SK-N-SH (cell line): ENCODE measurements at regions not wholly inside any gene's neighbourhood (a gene's known extent, or its start where the extent isn't known, plus 50 kb on each side); places are given as distances from the start of the nearest gene placed in this dataset.

ENCODE experiments used
- CTCF ChIA-PET: fragments of 300-600, 350-600 bp; formaldehyde crosslinking; extraction: SDS; loops from one replicate; lab custom pipeline; 2021; lab: Yijun Ruan, JAX
- POLR2A ChIA-PET: fragments of 350-600 bp; sonication (Branson Sonifier 250); formaldehyde crosslinking; extraction: SDS; loops from one replicate; lab custom pipeline; 2020; ENCODE audit warnings: antibody characterized with exemption, inconsistent platforms; lab: Yijun Ruan, JAX
- DNase-seq: peaks from one replicate; pipeline ENCODE4 v3.0.0; 2012
- H2AFZ ChIP-seq: fragments of 200-600 bp; sonication (generic); 2 replicates; pipeline ENCODE4 v1.8.1; 2016; ENCODE audit warnings: antibody characterized with exemption, mild to moderate bottlenecking, low read depth
- H3F3A ChIP-seq: fragments of 200-600 bp; sonication (generic); replicated peaks from 2 replicates; pipeline ENCODE3; 2016; ENCODE audit warnings: antibody characterized with exemption, mild to moderate bottlenecking; ENCODE audit not compliant: insufficient read depth
- H3K27ac ChIP-seq, 2 experiments: fragments of 200-500 bp in 1 of 2; fragments of 200-600 bp in 1 of 2; sonication (Bioruptor generic) in 1 of 2; sonication (generic), shearing (Covaris generic) in 1 of 2; 2 replicates each; pipeline versions ENCODE4 v1.5.1 to v1.6.1; 2014 to 2016; ENCODE audit warnings: low read depth in 2 of 2, inconsistent platforms in 1 of 2, low read length in 1 of 2, mild to moderate bottlenecking in 1 of 2, mixed read lengths in 1 of 2
- H3K27me3 ChIP-seq: fragments of 200-600 bp; sonication (generic), shearing (Covaris generic); 2 replicates; pipeline ENCODE4 v1.6.1; 2016; ENCODE audit warnings: mixed run types; ENCODE audit not compliant: insufficient read depth
- H3K36me3 ChIP-seq, 2 experiments: fragments of 200-500 bp in 1 of 2; fragments of 200-600 bp in 1 of 2; sonication (Bioruptor generic) in 1 of 2; sonication (generic) in 1 of 2; replicated peaks in 1 of 2; 2 replicates each; pipeline versions ENCODE3 to v1.5.1; 2014 to 2016; ENCODE audit warnings: low read length in 1 of 2, mild to moderate bottlenecking in 1 of 2; ENCODE audit not compliant: insufficient read depth in 2 of 2, control insufficient read depth in 1 of 2
- H3K4me1 ChIP-seq, 2 experiments: fragments of 200-500 bp in 1 of 2; fragments of 200-600 bp in 1 of 2; sonication (Bioruptor generic) in 1 of 2; sonication (generic), shearing (Covaris generic) in 1 of 2; 2 replicates each; pipeline versions ENCODE4 v1.5.1 to v1.6.1; 2014 to 2016; ENCODE audit warnings: low read depth in 1 of 2, low read length in 1 of 2, mixed run types in 1 of 2; ENCODE audit not compliant: insufficient read depth in 2 of 2, control insufficient read depth in 1 of 2
- H3K4me2 ChIP-seq: fragments of 200-600 bp; sonication (generic), shearing (Covaris generic); 2 replicates; pipeline ENCODE4 v1.6.1; 2017; ENCODE audit warnings: mixed run types
- H3K4me3 ChIP-seq, 2 experiments: fragments of 200-500 bp in 1 of 2; fragments of 200-600 bp in 1 of 2; sonication (Bioruptor generic) in 1 of 2; sonication (generic), shearing (Covaris generic) in 1 of 2; 2 replicates each; pipeline versions ENCODE4 v1.5.1 to v1.8.1; 2014 to 2016; ENCODE audit warnings: low read depth in 2 of 2, inconsistent platforms in 1 of 2, low read length in 1 of 2, mild to moderate bottlenecking in 1 of 2, mixed read lengths in 1 of 2, moderate library complexity in 1 of 2
- H3K79me2 ChIP-seq: fragments of 200-600 bp; sonication (generic); 2 replicates; pipeline ENCODE4 v1.8.1; 2017; ENCODE audit warnings: mild to moderate bottlenecking; ENCODE audit not compliant: insufficient read depth
- H3K9ac ChIP-seq: fragments of 200-600 bp; sonication (generic); 2 replicates; pipeline ENCODE4 v1.6.1; 2017; ENCODE audit warnings: mixed run types
- H3K9me2 ChIP-seq: fragments of 200-600 bp; sonication (generic); 2 replicates; pipeline ENCODE4 v1.6.1; 2017; ENCODE audit warnings: mixed run types
- H3K9me3 ChIP-seq: fragments of 200-600 bp; sonication (generic); 2 replicates; pipeline ENCODE4 v1.6.1; 2017; ENCODE audit warnings: mixed run types, mild to moderate bottlenecking, moderate library complexity
- H4K20me1 ChIP-seq: fragments of 200-600 bp; sonication (generic); 2 replicates; pipeline ENCODE4 v1.6.1; 2017; ENCODE audit warnings: mild to moderate bottlenecking, mixed run types; ENCODE audit not compliant: insufficient read depth
- FOXM1 ChIP-seq: IDR thresholded peaks from 2 replicates; pipeline ENCODE4 v1.4.0; 2012; ENCODE audit warnings: low read depth, mild to moderate bottlenecking
- MEF2A ChIP-seq: IDR thresholded peaks from 2 replicates; pipeline ENCODE4 v1.4.0; 2012; ENCODE audit warnings: low read depth, borderline replicate concordance
- NRF1 ChIP-seq: IDR thresholded peaks from 2 replicates; pipeline ENCODE4 v1.6.1; 2012; ENCODE audit warnings: low read depth, mild to moderate bottlenecking, low read length
- RAD21 ChIP-seq: IDR thresholded peaks from 2 replicates; pipeline ENCODE4 v1.6.1; 2012; ENCODE audit warnings: mild to moderate bottlenecking, low read length
- RFX5 ChIP-seq: IDR thresholded peaks from 2 replicates; pipeline ENCODE4 v1.6.1; 2012; ENCODE audit warnings: mild to moderate bottlenecking, improper control_type of control experiment, low read length
- SIN3A ChIP-seq: IDR thresholded peaks from 2 replicates; pipeline ENCODE4 v1.6.1; 2012; ENCODE audit warnings: low read depth, mild to moderate bottlenecking, low read length, moderate library complexity, borderline replicate concordance
- SMC3 ChIP-seq: IDR thresholded peaks from 2 replicates; pipeline ENCODE4 v1.6.1; 2012; ENCODE audit warnings: low read depth, low read length, improper control_type of control experiment
- TAF1 ChIP-seq: IDR thresholded peaks from 2 replicates; pipeline ENCODE4 v1.6.1; 2012; ENCODE audit warnings: low read depth, mild to moderate bottlenecking, low read length, moderate library complexity, borderline replicate concordance
- WGBS: methylation state at CpG from one replicate; pipeline ENCODE4 v1.1.6; 2017; ENCODE audit warnings: low lambda C conversion rate; 5-methylcytosine and 5-hydroxymethylcytosine counted together
- TF ChIP-seq, protein P1 (sequence below): IDR thresholded peaks from 2 replicates; pipeline ENCODE4 v1.6.1; 2012; ENCODE audit warnings: mild to moderate bottlenecking, low read depth, low read length, moderate library complexity
- TF ChIP-seq, protein P2 (sequence below): IDR thresholded peaks from 2 replicates; pipeline ENCODE4 v1.4.0; 2012; ENCODE audit warnings: low read depth, borderline replicate concordance
- TF ChIP-seq, protein P3 (sequence below): fragments of 200-600 bp; sonication (generic); IDR thresholded peaks from 2 replicates; pipeline ENCODE4 v1.6.1; 2017; ENCODE audit warnings: antibody characterized with exemption, mild to moderate bottlenecking, moderate library complexity

DNA sequence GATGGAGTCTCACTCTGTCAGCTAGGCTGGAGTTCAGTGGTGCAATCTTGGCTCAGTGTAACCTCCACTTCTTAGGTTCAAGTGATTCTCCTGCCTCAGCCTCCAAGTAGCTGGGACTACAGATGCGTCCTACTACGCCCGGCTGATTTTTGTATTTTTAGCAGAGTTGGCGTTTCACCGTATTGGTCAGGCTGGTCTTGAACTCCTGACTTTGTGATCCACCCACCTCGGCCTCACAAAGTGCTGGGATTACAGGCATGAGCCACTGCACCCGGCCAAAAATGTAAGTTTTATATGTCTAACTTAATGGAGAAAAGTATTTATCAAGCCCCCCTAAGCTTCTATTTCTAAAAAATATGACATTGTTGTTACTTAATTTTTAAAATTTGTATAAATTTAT lies 98.2 kb upstream of the RIOK2 start (continued):
- TF ChIP-seq, protein P1, sequence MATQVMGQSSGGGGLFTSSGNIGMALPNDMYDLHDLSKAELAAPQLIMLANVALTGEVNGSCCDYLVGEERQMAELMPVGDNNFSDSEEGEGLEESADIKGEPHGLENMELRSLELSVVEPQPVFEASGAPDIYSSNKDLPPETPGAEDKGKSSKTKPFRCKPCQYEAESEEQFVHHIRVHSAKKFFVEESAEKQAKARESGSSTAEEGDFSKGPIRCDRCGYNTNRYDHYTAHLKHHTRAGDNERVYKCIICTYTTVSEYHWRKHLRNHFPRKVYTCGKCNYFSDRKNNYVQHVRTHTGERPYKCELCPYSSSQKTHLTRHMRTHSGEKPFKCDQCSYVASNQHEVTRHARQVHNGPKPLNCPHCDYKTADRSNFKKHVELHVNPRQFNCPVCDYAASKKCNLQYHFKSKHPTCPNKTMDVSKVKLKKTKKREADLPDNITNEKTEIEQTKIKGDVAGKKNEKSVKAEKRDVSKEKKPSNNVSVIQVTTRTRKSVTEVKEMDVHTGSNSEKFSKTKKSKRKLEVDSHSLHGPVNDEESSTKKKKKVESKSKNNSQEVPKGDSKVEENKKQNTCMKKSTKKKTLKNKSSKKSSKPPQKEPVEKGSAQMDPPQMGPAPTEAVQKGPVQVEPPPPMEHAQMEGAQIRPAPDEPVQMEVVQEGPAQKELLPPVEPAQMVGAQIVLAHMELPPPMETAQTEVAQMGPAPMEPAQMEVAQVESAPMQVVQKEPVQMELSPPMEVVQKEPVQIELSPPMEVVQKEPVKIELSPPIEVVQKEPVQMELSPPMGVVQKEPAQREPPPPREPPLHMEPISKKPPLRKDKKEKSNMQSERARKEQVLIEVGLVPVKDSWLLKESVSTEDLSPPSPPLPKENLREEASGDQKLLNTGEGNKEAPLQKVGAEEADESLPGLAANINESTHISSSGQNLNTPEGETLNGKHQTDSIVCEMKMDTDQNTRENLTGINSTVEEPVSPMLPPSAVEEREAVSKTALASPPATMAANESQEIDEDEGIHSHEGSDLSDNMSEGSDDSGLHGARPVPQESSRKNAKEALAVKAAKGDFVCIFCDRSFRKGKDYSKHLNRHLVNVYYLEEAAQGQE: no peak
- TF ChIP-seq TAF1: no peak
- no peak for TF ChIP-seq RFX5
- no peak for TF ChIP-seq MEF2A
- TF ChIP-seq SMC3: no peak
- no peak for TF ChIP-seq NRF1
- TF ChIP-seq, all 33 proteins: peak for 0

DNA sequence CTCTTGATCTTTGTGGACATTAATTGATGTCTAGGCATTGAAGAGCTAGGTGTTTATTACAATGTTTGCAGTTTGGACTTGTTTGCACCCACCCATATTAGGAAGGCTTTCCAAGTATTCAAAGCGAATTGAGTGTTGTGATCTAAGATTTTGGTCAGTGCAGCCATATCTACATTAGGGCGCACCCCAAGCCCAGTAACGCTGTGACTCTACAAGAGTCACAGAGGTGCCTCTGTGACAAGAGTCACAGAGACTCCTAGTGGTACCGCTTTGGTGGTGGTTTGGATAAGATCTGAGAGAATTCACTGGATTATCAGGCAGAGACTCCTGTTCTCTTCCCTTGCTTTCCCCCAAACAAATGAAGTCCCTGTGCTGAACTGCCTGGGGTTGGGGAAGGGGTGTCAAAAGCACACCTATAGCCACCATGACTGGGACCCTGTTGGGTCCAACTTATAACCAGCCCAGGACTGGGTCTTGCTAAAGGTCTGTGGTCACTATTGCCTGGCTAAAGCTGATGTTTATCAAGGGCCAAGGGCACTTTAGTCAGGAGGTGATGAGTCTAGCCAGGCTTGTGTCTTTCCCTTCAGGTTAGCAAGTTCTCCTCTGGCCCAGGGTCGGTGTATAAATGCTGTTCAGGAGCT lies 114.1 kb upstream of the RIOK2 start:
- Histone ChIP-seq H3K4me3 (no peak overlapping the region; a peak in 1 of 4 replicates), H3K36me3 (no peaks in the 10 kb centered on the region), H3K27me3 (no peaks in the 10 kb centered on the region), H3F3A (no peaks in the 10 kb centered on the region), H3K27ac (no peak overlapping the region), H3K9ac (no peak overlapping the region), H4K20me1 (no peaks in the 10 kb centered on the region), H3K9me2 (no peaks in the 10 kb centered on the region), H3K9me3 (peaks cover 3% of the 10 kb centered on the region; the same call in 1 of the 2 replicates), H3K79me2 (no peaks in the 10 kb centered on the region), H3K4me2 (no peak overlapping the region), H3K4me1 (no peaks in the 10 kb centered on the region), H2AFZ (no peak overlapping the region)
- CTCF ChIA-PET: interaction anchor here (0.6 to 1.6 kb wide), 3 partner anchors 66 to 1471 kb away, joined by 3 to 4 read pairs (median 3); no protein-coding TSS in a partner anchor
- DNase-seq: peak; percentile 32
- POLR2A ChIA-PET: no interaction called here
- WGBS: 9% methylated on average over 4 of the region's 5 CpGs
- TF ChIP-seq RAD21: peak; percentile 57
- TF ChIP-seq, protein P2, sequence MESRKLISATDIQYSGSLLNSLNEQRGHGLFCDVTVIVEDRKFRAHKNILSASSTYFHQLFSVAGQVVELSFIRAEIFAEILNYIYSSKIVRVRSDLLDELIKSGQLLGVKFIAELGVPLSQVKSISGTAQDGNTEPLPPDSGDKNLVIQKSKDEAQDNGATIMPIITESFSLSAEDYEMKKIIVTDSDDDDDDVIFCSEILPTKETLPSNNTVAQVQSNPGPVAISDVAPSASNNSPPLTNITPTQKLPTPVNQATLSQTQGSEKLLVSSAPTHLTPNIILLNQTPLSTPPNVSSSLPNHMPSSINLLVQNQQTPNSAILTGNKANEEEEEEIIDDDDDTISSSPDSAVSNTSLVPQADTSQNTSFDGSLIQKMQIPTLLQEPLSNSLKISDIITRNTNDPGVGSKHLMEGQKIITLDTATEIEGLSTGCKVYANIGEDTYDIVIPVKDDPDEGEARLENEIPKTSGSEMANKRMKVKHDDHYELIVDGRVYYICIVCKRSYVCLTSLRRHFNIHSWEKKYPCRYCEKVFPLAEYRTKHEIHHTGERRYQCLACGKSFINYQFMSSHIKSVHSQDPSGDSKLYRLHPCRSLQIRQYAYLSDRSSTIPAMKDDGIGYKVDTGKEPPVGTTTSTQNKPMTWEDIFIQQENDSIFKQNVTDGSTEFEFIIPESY: no peak
- TF ChIP-seq, protein P3, sequence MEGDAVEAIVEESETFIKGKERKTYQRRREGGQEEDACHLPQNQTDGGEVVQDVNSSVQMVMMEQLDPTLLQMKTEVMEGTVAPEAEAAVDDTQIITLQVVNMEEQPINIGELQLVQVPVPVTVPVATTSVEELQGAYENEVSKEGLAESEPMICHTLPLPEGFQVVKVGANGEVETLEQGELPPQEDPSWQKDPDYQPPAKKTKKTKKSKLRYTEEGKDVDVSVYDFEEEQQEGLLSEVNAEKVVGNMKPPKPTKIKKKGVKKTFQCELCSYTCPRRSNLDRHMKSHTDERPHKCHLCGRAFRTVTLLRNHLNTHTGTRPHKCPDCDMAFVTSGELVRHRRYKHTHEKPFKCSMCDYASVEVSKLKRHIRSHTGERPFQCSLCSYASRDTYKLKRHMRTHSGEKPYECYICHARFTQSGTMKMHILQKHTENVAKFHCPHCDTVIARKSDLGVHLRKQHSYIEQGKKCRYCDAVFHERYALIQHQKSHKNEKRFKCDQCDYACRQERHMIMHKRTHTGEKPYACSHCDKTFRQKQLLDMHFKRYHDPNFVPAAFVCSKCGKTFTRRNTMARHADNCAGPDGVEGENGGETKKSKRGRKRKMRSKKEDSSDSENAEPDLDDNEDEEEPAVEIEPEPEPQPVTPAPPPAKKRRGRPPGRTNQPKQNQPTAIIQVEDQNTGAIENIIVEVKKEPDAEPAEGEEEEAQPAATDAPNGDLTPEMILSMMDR: peak; percentile 54
- peak; percentile 36 for TF ChIP-seq SMC3
- TF ChIP-seq FOXM1: no peak
- no peak for TF ChIP-seq SIN3A
